H9 (cell line): ENCODE measurements at regions not wholly inside any gene's neighbourhood (a gene's known extent, or its start where the extent isn't known, plus 50 kb on each side); places are given as distances from the start of the nearest gene placed in this dataset.

ENCODE experiments used
- DNase-seq: peaks from one replicate; pipeline ENCODE4 v3.0.0-alpha.2; 2017
- H2AFZ ChIP-seq: one replicate; pipeline ENCODE4 v1.6.1; 2013; ENCODE audit warnings: mild to moderate bottlenecking, low read length, control low read depth, moderate library complexity
- H2AK5ac ChIP-seq: 2 replicates; pipeline ENCODE4 v1.6.1; 2013; ENCODE audit warnings: low read length, control low read depth, mixed read lengths; ENCODE audit not compliant: insufficient read length
- H2BK120ac ChIP-seq: one replicate; pipeline ENCODE4 v1.6.1; 2013; ENCODE audit warnings: low read depth, mild to moderate bottlenecking, low read length, control low read depth, inconsistent platforms; ENCODE audit not compliant: poor library complexity, severe bottlenecking
- H2BK12ac ChIP-seq: 2 replicates; pipeline ENCODE4 v1.6.1; 2013; ENCODE audit warnings: low read length, control low read depth, mixed read lengths, low read depth; ENCODE audit not compliant: insufficient read length
- H2BK15ac ChIP-seq: 2 replicates; pipeline ENCODE4 v1.6.1; 2013; ENCODE audit warnings: low read depth, low read length, control low read depth
- H2BK20ac ChIP-seq: one replicate; pipeline ENCODE4 v1.6.1; 2013; ENCODE audit warnings: low read depth, mild to moderate bottlenecking, low read length, control low read depth, inconsistent platforms; ENCODE audit not compliant: poor library complexity, severe bottlenecking
- H2BK5ac ChIP-seq: 2 replicates; pipeline ENCODE4 v1.6.1; 2013; ENCODE audit warnings: low read length, control low read depth, mixed read lengths; ENCODE audit not compliant: insufficient read length
- H3K14ac ChIP-seq: 2 replicates; pipeline ENCODE4 v1.6.1; 2013; ENCODE audit warnings: low read length, control low read depth; ENCODE audit not compliant: insufficient read depth
- H3K18ac ChIP-seq: 2 replicates; pipeline ENCODE4 v1.6.1; 2013; ENCODE audit warnings: low read depth, mild to moderate bottlenecking, mixed read lengths, low read length, control low read depth; ENCODE audit not compliant: insufficient read length
- H3K23ac ChIP-seq: 2 replicates; pipeline ENCODE4 v1.6.1; 2013; ENCODE audit warnings: low read length, control low read depth, mixed read lengths, low read depth; ENCODE audit not compliant: insufficient read length
- H3K23me2 ChIP-seq: 2 replicates; pipeline ENCODE4 v1.6.1; 2013; ENCODE audit warnings: low read depth, mild to moderate bottlenecking, mixed read lengths, low read length, control low read depth; ENCODE audit not compliant: insufficient read length, poor library complexity, severe bottlenecking
- H3K27ac ChIP-seq: 2 replicates; pipeline ENCODE4 v1.5.1; 2013; ENCODE audit warnings: low read length, control low read depth, mixed read lengths, low read depth; ENCODE audit not compliant: insufficient read length
- H3K27me3 ChIP-seq: 2 replicates; pipeline ENCODE4 v1.6.1; 2013; ENCODE audit warnings: low read length, control low read depth, inconsistent platforms; ENCODE audit not compliant: insufficient read depth
- H3K4ac ChIP-seq: 2 replicates; pipeline ENCODE4 v1.6.1; 2013; ENCODE audit warnings: low read depth, mild to moderate bottlenecking, control low read depth, inconsistent platforms, low read length, moderate library complexity
- H3K4me1 ChIP-seq: 2 replicates; pipeline ENCODE4 v1.6.1; 2013; ENCODE audit warnings: low read length, control low read depth, inconsistent platforms; ENCODE audit not compliant: insufficient read depth
- H3K4me2 ChIP-seq: 2 replicates; pipeline ENCODE4 v1.6.1; 2013; ENCODE audit warnings: low read length, control low read depth, mixed read lengths; ENCODE audit not compliant: insufficient read length, insufficient read depth
- H3K56ac ChIP-seq: 2 replicates; pipeline ENCODE4 v1.6.1; 2013; ENCODE audit warnings: low read depth, mild to moderate bottlenecking, mixed read lengths, low read length, control low read depth; ENCODE audit not compliant: insufficient read length
- H3K79me1 ChIP-seq: 2 replicates; pipeline ENCODE4 v1.6.1; 2013; ENCODE audit warnings: low read depth, mild to moderate bottlenecking, moderate library complexity, low read length, control low read depth, inconsistent platforms; ENCODE audit not compliant: insufficient read depth, poor library complexity, severe bottlenecking
- H3K79me2 ChIP-seq: 2 replicates; pipeline ENCODE4 v1.6.1; 2013; ENCODE audit warnings: low read length, control low read depth, inconsistent platforms; ENCODE audit not compliant: insufficient read depth
- H3K9ac ChIP-seq: 2 replicates; pipeline ENCODE4 v1.6.1; 2013; ENCODE audit warnings: low read length, control low read depth, mixed read lengths; ENCODE audit not compliant: insufficient read length; ENCODE audit errors: extremely low read depth
- H3K9me3 ChIP-seq: one replicate; pipeline ENCODE4 v1.6.1; 2013; ENCODE audit warnings: low read depth, low read length, inconsistent platforms; ENCODE audit not compliant: control insufficient read depth
- H3T11ph ChIP-seq: one replicate; pipeline ENCODE4 v1.6.1; 2013; ENCODE audit warnings: mild to moderate bottlenecking, low read length, control low read depth, inconsistent platforms
- H4K20me1 ChIP-seq: one replicate; pipeline ENCODE4 v1.6.1; 2013; ENCODE audit not compliant: control insufficient read depth, insufficient read length, insufficient read depth
- H4K5ac ChIP-seq: 2 replicates; pipeline ENCODE4 v1.6.1; 2013; ENCODE audit warnings: low read depth, mild to moderate bottlenecking, mixed read lengths, low read length, control low read depth; ENCODE audit not compliant: insufficient read length
- H4K8ac ChIP-seq: replicated peaks from 2 replicates; pipeline ENCODE4 v1.6.1; 2013; ENCODE audit warnings: low read length, control low read depth, mixed read lengths, low read depth; ENCODE audit not compliant: insufficient read length
- H4K91ac ChIP-seq: 2 replicates; pipeline ENCODE4 v1.6.1; 2013; ENCODE audit warnings: low read depth, mild to moderate bottlenecking, moderate library complexity, mixed read lengths, low read length, control low read depth; ENCODE audit not compliant: insufficient read length
- H3K27ac Mint-ChIP-seq, 3 experiments: 2 replicates in 2 of 3; 3 replicates in 1 of 3; pipeline ENCODE4 v1.8.0; 2020 to 2021; ENCODE audit warnings: mixed read lengths in 3 of 3, mild to moderate bottlenecking in 1 of 3, moderate library complexity in 1 of 3
- H3K27me3 Mint-ChIP-seq: 2 replicates; pipeline ENCODE4 v1.8.0; 2021; ENCODE audit warnings: low read depth, mild to moderate bottlenecking, moderate library complexity, mixed read lengths
- H3K36me3 Mint-ChIP-seq, 3 experiments: 2 replicates in 2 of 3; 3 replicates in 1 of 3; pipeline ENCODE4 v1.8.0; 2020 to 2021; ENCODE audit warnings: low read depth in 3 of 3, mixed read lengths in 3 of 3; ENCODE audit not compliant: insufficient read depth in 1 of 3
- H3K4me1 Mint-ChIP-seq, 2 experiments: 2 replicates each; pipeline ENCODE4 v1.8.0; 2020; ENCODE audit warnings: mixed read lengths in 2 of 2
- H3K4me3 Mint-ChIP-seq, 2 experiments: 2 replicates in 1 of 2; 3 replicates in 1 of 2; pipeline ENCODE4 v1.8.0; 2020 to 2021; ENCODE audit warnings: mild to moderate bottlenecking in 2 of 2, mixed read lengths in 2 of 2, moderate library complexity in 1 of 2
- H3K9me3 Mint-ChIP-seq, 2 experiments: 2 replicates in 1 of 2; 3 replicates in 1 of 2; pipeline ENCODE4 v1.8.0; 2020; ENCODE audit warnings: mild to moderate bottlenecking in 2 of 2, mixed read lengths in 2 of 2, moderate library complexity in 1 of 2
- CTCF ChIP-seq: fragments of 200-600 bp; sonication (generic); conservative IDR thresholded peaks from 3 replicates; pipeline ENCODE4 v1.8.0; 2021; ENCODE audit warnings: antibody characterized with exemption, mild to moderate bottlenecking

GRCh38 chr13:90568165-90568564, 779.3 kb upstream of the MIR17HG start:
- Histone ChIP-seq H4K8ac (no peak overlapping the region), H3K4me2 (no peak overlapping the region), H3K56ac (no peak overlapping the region), H2BK12ac (no peak overlapping the region), H4K91ac (no peak overlapping the region), H3T11ph (no peak overlapping the region), H3K18ac (no peak overlapping the region), H3K4ac (no peak overlapping the region), H4K20me1 (no peaks in the 10 kb centered on the region), H3K79me1 (no peaks in the 10 kb centered on the region), H2AFZ (no peak overlapping the region), H2BK120ac (no peak overlapping the region), H3K79me2 (no peaks in the 10 kb centered on the region), H3K4me1 (no peaks in the 10 kb centered on the region), H3K9me3 (no peaks in the 10 kb centered on the region), H3K9ac (no peak overlapping the region), H2AK5ac (no peak overlapping the region), H2BK5ac (no peak overlapping the region), H3K14ac (no peak overlapping the region), H3K23ac (no peak overlapping the region), H4K5ac (no peak overlapping the region), H3K27me3 (no peaks in the 10 kb centered on the region), H2BK20ac (no peak overlapping the region), H3K27ac (no peak overlapping the region), H2BK15ac (no peak overlapping the region), H3K23me2 (no peaks in the 10 kb centered on the region)
- Mint-ChIP-seq H3K27ac (no peak overlapping the region), H3K4me1 (no peaks in the 10 kb centered on the region), H3K27me3 (no peaks in the 10 kb centered on the region), H3K4me3 (no peak overlapping the region), H3K9me3 (no peaks in the 10 kb centered on the region), H3K36me3 (no peaks in the 10 kb centered on the region)
- no peak for DNase-seq
- no peak for TF ChIP-seq CTCF
